SK-N-SH (cell line): ENCODE measurements at regions not wholly inside any gene's neighbourhood (a gene's known extent, or its start where the extent isn't known, plus 50 kb on each side); places are given as distances from the start of the nearest gene placed in this dataset.

ENCODE experiments used
- RXRA ChIP-seq: IDR thresholded peaks from 2 replicates; pipeline ENCODE4 v1.4.0; 2012; ENCODE audit warnings: low read depth, mild to moderate bottlenecking, borderline replicate concordance
- YY1 ChIP-seq: IDR thresholded peaks from 2 replicates; pipeline ENCODE4 v1.4.0; 2012; ENCODE audit warnings: low read depth, mild to moderate bottlenecking

DNA sequence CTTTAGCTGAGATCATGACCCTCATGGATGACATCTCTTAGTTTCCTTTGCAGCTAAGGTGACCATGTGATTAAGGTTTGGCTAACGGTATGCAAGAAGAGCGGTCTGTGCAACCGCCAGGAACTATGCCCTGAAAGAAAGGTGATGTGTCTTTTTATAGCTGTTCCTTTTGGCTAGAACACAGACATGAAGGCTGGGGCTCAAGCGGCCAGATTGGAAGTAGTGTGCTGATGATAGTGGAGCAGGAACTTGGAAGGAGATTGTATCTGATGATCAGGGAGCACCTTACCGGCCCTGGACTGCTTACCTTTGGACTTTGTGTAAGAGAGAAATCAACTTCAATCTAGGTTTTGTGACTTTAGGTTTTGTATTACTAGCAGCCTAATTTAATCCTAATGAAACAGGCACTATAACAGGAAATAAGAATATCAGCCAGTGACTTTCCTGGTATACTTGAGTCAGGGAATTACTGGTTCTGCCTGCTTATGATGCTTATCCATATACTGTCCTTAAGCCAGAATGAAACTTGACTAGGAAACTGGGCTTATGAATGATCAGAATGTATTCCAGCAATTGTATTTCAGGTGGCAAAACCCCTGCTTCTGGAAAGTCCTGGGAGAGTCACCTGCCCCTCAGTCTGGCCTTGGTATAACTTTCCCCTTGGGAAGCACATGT, 164.3 kb upstream of the LRIG1 start:
- no peak for TF ChIP-seq RXRA
- TF ChIP-seq YY1 = no peak
